ENCODE measurements at regions not wholly inside any gene's neighbourhood (a gene's known extent, or its start where the extent isn't known, plus 50 kb on each side); places are given as distances from the start of the nearest gene placed in this dataset.

GRCh38 chr6:84546427-84546914 is 217.9 kb downstream of the TBX18 start:
- no peak for TF ChIP-seq CTCF (IDR thresholded peaks at IDR 0.05)
- TF ChIP-seq POLR2AphosphoS5 (IDR thresholded peaks at IDR 0.05; ENCODE audit: insufficient read depth in 1 of 2, low read depth in 1 of 2): no peak
